HG03558 (cell line): ENCODE measurements at regions not wholly inside any gene's neighbourhood (a gene's known extent, or its start where the extent isn't known, plus 50 kb on each side); places are given as distances from the start of the nearest gene placed in this dataset.
"Not testable (repeated sequence)": the region's sequence is repeated elsewhere in the genome, so short reads cannot be mapped to it uniquely, and the experiment has no call there.

Source experiments
- ATAC-seq: cut with Tn5 transposase; IDR thresholded peaks from one replicate; pipeline ENCODE4 v1.9.1; 2021; ENCODE audit warnings: moderate number of reproducible peaks; ENCODE audit not compliant: unreplicated experiment; ENCODE audit errors: extremely low read depth

GRCh38 chr17:31722251-31723056, 136.6 kb downstream of the COPRS start:
- no peak for ATAC-seq

GRCh38 chr17:31721291-31722025, 137.6 kb downstream of the COPRS start:
- ATAC-seq: no peak

GRCh38 chr17:31717251-31717650, 141.8 kb downstream of the COPRS start:
- not testable (repeated sequence) for ATAC-seq

GRCh38 chr17:31715446-31715845, 143.6 kb downstream of the COPRS start:
- ATAC-seq: no peak

- ATAC-seq: no peak
These were observed 154.6 kb downstream of the COPRS start for GRCh38 chr17:31704483-31704882.

GRCh38 chr17:31702041-31702440, 157.0 kb downstream of the COPRS start:
- no peak for ATAC-seq

- no peak for ATAC-seq
These were observed 158.1 kb downstream of the COPRS start for GRCh38 chr17:31700973-31701372.

- ATAC-seq: no peak
These were observed 159.2 kb downstream of the COPRS start for GRCh38 chr17:31699886-31700285.

- ATAC-seq: no peak
These were observed 159.8 kb downstream of the COPRS start for GRCh38 chr17:31699281-31699680.

- no peak for ATAC-seq
These were observed 160.3 kb downstream of the COPRS start for GRCh38 chr17:31698751-31699150.

- ATAC-seq: no peak
These were observed 161.2 kb downstream of the COPRS start for GRCh38 chr17:31697838-31698237.

- no peak for ATAC-seq
These were observed 162.2 kb downstream of the COPRS start for GRCh38 chr17:31696703-31697325.

GRCh38 chr17:31696184-31696602, 162.9 kb downstream of the COPRS start:
- ATAC-seq: no peak

GRCh38 chr17:31695456-31696090, 163.5 kb downstream of the COPRS start:
- ATAC-seq: no peak

- no peak for ATAC-seq
These were observed 165.4 kb downstream of the COPRS start for GRCh38 chr17:31693433-31694220.

- ATAC-seq: no peak
These were observed 166.4 kb downstream of the COPRS start for GRCh38 chr17:31692632-31693031.

GRCh38 chr17:31692027-31692426, 167.0 kb downstream of the COPRS start:
- ATAC-seq: no peak

- ATAC-seq: no peak
These were observed 167.7 kb downstream of the COPRS start for GRCh38 chr17:31691251-31691905.

- ATAC-seq: no peak
These were observed 168.9 kb downstream of the COPRS start for GRCh38 chr17:31690151-31690551.
